NCI-H510A treated with DMSO at 0.1 percent for 48 hours (cell line): ENCODE measurements at regions not wholly inside any gene's neighbourhood (a gene's known extent, or its start where the extent isn't known, plus 50 kb on each side); places are given as distances from the start of the nearest gene placed in this dataset.
A peak's percentile ranks its signal among the peaks of the same experiment; 100 is the strongest.
"Not testable (repeated sequence)": the region's sequence is repeated elsewhere in the genome, so short reads cannot be mapped to it uniquely, and the experiment has no call there.

Experiments used
- DNase-seq: peaks from one replicate; lab custom pipeline; 2025; lab: John Stamatoyannopoulos, UW

DNA sequence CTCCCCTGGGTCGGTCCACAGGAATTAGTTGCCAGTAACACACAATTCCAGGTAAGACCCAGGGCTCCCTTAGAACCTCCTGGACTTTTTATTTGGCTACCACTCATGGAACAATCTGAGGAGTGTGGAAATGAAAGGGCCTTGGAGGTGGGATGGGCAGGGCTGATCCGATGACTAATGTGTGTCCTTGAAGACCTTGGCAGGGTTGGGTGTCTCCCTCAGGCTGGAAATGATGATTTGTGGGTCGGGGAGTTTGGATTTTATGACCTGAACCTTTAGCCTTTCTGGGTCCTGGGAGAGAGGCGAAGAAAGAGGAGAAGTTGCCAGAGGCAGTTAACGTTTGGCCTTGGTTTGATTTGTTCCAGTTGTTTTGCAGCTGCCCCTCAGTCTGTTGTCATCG, 425.0 kb downstream of the MID1IP1 start:
- no peak for DNase-seq

- DNase-seq, result no peak
These were observed 426.1 kb downstream of the MID1IP1 start for GRCh38 chrX:39227371-39227770.

DNA sequence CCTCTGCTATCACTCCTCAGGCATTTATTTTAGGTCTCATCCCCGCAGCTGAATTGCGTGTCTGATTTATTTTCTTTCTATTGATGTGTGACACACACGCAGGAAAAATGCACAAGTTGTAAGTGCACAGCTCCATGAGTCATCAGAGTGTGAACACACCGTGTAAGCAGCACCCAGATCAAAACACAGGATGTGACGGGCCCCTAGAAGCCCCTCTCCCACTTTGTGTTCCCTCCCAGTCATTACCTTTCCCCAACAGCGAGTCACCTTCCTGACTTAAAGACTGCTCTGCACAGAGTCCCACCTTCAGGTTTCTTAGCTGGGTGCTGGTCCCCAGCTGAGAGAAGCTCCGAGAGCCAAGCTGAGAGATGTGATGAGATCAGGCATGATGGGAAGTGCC, 436.7 kb downstream of the MID1IP1 start:
- DNase-seq, result no peak

DNA sequence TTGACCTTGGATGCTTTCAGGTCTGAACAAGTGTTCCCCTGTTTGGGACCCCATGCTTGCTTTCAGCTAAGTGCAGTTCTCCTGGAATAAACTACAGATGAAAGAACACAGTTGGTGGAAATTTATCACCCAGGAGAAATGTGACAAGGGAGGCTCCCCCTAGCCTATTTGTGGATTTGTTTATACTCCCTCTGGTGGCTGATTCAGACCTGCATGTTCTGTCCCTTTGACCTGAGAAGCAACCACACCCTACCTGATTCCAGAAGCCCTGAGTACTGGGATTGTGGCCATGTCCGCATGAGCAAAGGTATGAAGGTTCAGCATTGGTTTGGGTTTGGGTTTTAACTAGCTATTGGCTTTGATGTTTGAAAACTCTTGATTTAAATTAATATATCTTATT, 440.9 kb downstream of the MID1IP1 start:
- peak; percentile 14 for DNase-seq

DNA sequence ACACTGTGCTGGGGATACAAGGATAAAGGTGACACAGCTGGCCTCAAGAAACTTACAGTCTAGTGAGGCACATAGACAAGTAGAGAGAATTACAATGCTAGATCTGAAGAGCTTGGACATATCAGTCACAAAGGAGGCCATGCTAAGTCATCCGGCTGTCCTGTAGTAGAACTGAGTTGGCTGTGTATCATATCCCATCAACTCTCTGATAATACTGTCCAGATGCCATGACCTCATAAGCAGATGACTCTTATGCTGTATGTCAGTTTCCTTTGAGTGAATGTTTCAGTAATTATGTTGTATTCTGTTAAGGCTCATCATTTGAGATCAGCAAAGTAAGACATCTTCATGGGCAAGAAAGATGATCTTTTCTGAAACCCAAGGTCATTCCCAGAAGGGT, 442.9 kb downstream of the MID1IP1 start:
- no peak for DNase-seq

- DNase-seq, result no peak
These were observed 443.8 kb downstream of the MID1IP1 start for GRCh38 chrX:39245024-39245423.

GRCh38 chrX:39247536-39247935, 446.3 kb downstream of the MID1IP1 start:
- no peak for DNase-seq

- DNase-seq, result no peak
These were observed 447.1 kb downstream of the MID1IP1 start for GRCh38 chrX:39248330-39248729.

DNA sequence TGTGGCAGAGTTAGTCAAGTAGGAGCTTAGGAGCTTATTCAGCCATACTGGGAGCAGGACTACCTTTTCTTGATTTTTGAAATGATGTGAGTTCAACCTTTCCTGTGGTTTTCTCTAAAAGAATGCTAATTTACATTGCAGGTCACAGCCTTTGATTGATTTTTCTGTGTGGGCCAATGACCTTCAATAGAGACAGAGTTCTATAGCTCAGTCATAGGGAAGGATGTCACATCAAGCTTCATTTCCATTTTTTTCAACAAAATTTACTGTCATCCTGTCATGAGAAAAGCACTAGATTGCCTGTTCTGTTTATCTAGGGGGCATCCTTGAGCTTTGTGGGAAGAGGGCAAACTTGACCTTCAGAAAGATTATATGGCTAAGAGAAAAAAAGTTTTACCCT, 448.7 kb downstream of the MID1IP1 start:
- DNase-seq, result no peak

DNA sequence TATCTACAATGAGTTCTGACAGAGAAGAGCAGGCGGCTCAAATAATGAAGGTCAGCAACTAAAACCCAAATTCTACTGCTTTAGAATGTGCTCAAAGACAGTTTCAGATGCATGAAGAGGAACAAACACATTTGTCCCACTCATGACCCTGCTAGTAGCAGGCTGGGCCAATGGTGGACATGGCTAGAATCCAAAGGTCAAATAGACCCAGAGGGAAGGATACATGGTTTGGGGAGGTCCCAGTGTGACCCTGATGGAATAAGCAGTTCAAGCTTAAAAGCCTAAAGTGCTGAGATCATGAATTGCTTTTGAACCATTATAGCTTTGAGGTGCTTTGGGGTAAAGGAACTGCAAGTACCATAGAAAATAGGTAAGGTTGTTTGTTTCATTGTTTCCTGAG, 450.7 kb downstream of the MID1IP1 start:
- no peak for DNase-seq

DNA sequence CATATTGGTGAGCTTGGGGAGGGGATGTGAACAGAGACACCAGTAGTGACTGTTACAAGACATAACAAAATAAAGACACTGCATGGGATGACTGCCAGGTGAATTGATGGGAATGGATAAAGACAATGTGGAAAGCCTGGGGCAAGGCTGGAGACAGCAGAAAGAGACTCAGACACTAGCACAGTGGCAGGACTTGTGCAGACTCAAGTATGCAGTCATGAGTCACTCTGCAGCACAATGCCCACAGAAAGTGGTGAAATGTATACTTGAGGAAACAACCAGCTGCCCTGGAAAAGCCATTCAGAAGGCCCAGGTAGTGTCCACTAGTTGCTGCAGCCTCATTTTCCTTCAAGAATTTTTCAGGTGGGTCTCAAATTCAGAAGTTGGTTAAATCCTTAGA, 452.3 kb downstream of the MID1IP1 start:
- DNase-seq, result no peak

- DNase-seq, result peak; percentile 11
These were observed 457.1 kb downstream of the MID1IP1 start for GRCh38 chrX:39258331-39258730.

GRCh38 chrX:39260965-39261364, 459.7 kb downstream of the MID1IP1 start:
- no peak for DNase-seq

DNA sequence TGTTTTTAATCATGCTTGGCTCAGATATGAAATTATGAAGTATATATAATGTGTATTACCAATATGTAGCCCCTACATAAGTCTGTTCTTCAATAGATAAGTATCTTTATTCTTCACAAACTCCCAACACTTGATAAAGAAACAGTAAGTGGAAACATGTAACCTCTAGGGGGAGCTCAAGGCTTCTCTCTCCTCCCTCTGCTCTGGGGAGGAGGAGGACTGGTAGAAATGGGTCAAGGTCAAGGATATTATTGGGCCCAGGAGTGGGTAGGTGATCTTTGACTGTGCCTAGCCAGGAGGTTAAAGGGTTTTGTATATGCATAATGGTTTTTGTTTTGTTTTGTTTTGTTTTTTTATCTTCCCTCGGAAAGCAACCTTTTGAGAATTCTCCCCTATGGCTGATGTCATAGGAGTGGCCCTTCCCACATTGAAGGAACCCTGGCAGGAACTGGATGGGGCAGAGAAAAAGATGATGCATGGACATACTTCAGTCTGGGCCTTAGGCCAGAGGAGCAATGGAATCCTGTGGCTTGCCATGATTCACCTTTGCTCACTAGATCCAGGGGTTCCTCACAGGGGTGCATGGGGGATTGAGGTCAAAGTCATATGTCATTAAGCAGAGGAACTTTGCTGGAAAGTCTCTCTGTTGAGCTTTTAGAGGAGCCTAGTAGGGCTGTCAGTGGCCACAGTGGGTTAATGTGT, 460.3 kb downstream of the MID1IP1 start:
- peak; percentile 54 for DNase-seq

DNA sequence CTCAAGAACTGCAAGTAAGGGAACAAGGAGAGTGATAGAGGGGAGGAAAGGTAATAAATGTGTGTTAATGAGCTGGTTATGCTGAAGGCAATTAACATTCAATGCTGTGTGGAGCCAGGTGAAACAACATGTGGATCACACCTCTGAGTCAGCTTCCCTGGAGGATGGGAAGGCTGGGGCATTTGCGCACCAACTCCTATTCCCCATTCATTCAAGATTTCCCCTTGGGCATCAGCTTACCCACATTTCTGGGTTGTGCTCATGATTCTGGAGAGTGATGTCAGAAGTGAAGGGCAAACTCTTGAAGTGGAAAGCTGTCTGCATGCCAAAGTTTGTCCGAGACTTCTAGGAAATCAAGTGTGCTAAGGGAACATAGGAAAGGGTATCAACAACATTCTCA, 461.4 kb downstream of the MID1IP1 start:
- no peak for DNase-seq

DNA sequence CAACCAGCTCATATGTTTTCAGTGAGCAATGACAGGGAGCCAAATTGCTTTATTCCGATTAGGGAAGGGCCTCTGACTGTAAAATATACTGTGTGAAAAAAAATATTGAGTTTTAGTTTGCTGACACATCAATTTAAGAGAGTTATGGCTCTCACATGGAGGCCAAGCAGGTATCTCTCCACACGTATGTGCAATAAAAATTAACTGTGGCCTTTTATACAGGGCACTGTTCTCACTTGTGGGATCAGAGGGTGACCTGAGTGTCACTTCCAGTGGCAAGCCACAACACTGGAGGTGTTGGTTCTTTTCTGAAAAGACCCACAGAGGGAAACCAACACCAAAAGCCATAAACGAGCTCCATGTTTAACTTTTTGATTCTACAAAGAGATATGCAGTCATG, 462.8 kb downstream of the MID1IP1 start:
- no peak for DNase-seq

DNA sequence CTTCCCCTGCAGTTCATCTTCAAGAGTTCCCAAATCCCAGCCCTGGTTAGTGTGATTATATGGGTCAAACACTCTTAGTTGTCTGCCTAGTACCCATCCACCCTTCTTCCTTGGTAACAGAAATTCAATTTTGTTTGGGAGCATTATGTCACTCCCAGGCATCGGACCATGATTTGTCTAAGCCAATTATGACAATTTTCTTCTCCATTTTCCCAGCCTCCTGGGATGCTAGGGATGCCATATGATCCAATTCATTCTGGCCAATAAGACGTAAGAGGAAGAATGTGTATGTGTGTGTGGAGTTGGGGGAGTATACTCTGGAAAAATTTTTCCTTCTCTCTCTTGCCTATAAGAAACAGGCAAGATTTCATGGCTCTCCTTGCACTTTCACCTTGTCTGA, 465.9 kb downstream of the MID1IP1 start:
- no peak for DNase-seq

GRCh38 chrX:39268207-39268606, 466.9 kb downstream of the MID1IP1 start:
- DNase-seq, result no peak

- DNase-seq, result no peak
These were observed 474.3 kb downstream of the MID1IP1 start for GRCh38 chrX:39275500-39276068.

DNA sequence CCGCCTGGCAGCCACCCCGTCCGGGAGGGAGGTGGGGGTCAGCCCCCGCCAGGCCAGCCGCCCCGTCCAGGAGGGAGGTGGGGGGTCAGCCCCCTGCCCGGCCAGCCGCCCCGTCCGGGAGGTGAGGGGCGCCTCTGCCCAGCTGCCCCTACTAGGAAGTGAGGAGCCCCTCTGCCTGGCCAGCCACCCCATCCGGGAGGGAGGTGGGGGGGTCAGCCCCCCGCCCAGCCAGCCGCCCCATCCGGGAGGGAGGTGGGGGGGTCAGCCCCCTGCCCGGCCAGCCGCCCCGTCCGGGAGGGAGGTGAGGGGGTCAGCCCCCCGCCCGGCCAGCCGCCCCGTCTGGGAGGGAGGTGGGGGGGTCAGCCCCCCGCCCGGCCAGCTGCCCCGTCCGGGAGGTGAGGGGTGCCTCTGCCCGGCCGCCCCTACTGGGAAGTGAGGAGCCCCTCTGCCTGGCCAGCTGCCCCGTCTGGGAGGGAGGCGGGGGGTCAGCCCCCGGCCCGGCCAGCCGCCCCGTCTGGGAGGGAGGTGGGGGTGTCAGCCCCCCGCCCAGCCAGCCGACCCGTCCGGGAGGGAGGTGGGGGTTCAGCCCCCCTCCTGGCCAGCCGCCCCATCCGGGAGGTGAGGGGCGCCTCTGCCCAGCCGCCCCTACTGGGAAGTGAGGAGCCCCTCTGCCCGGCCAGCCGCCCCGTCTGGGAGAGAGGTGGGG, 476.6 kb downstream of the MID1IP1 start:
- DNase-seq, result not testable (repeated sequence)

DNA sequence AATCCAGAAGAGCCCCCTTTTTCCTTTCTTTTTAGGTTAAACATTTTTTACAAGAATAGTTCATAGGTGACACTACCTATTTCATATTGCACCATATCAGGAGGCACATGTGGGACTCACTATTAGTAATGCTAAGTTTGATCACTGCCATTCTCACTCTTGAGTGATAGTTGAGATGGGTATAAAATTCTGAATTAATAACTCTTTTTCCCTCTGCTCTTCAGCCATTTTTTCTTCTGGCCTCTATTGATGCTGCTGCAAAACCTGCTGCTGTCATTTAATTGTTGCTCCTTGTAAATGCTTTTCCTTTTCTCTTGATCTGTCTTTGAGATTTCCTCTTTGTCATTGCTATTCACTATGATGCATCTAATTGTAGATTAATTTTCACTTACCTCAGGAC, 482.0 kb downstream of the MID1IP1 start:
- DNase-seq, result no peak

DNA sequence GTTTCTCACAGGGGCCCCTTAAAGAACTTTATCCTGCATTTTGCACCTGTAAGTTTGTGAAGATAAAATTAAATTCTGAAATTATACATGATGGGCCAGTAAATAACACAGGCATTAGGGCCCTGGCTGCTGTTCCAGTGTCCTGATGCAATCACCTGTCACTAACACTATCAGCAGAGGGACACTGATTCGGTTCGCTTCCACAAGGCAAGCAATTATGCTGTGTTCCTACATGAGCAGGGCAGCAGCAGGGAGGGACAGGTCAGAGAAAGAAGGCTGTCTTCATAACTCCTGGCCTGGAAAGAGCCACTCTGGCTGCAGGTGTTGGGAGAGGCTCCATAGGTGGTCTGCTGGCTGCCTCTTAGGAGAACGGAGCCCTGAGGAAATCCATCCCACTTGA, 487.3 kb downstream of the MID1IP1 start:
- DNase-seq, result no peak

- no peak for DNase-seq
These were observed 488.6 kb downstream of the MID1IP1 start for GRCh38 chrX:39289827-39290226.

DNA sequence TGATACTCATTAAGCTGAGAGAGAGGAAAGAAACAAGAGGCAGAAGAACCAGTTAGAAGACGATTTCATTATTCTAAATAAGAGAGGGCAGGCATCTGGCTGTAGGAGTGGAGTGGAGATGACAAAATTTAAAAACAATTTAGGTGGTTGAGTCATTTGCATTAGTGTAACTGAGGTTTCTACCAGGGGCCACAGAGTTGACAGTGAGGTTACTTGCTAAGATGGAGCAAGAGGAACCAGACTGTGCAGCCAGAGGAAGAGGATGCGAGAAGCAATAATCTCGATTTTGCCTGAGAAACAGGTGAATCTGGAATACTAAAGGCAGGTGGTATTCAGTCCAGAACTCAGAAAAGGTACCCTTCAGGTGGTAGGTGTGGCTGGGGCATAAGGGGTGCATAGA, 491.9 kb downstream of the MID1IP1 start:
- DNase-seq, result no peak
